ENCODE measurements at regions not wholly inside any gene's neighbourhood (a gene's known extent, or its start where the extent isn't known, plus 50 kb on each side); places are given as distances from the start of the nearest gene placed in this dataset.

- no peak for DNase-seq (ENCODE audit: low read depth in 2 of 2, low spot score in 1 of 2)
Measured at GRCh38 chr10:9860045-9860444, 1157.6 kb upstream of the CELF2 start.

- DNase-seq (ENCODE audit: low read depth in 2 of 2, low spot score in 1 of 2): no peak
Measured at GRCh38 chr10:9863559-9864121, 1154.0 kb upstream of the CELF2 start.

GRCh38 chr10:9868499-9868898 lies 1149.2 kb upstream of the CELF2 start:
- no peak for DNase-seq (ENCODE audit: low read depth in 2 of 2, low spot score in 1 of 2)

DNA sequence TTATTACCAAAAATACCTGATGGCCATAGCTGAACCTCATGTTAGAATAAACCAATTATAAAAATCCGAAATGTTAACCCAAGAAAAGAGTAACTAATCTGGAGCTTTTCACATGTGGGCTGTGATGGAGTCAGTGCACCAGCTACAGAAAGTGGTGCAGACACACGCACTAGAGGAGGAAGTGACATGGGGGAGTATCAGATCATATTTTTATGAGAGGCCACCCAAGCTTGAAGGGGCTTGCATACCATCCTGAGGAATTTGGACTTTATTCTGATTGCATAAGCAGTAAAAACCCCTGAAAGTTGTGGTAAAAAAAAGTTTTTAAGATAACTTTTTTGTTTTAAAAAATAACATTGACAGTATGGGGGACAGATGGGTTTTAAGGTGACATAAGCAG lies 1148.5 kb upstream of the CELF2 start:
- DNase-seq (ENCODE audit: low read depth in 2 of 2, low spot score in 1 of 2): no peak

- DNase-seq (ENCODE audit: low read depth in 2 of 2, low spot score in 1 of 2): no peak
Measured at GRCh38 chr10:9869606-9870176, 1148.0 kb upstream of the CELF2 start.

GRCh38 chr10:9875353-9875752 lies 1142.3 kb upstream of the CELF2 start:
- no peak for DNase-seq (ENCODE audit: low read depth in 2 of 2, low spot score in 1 of 2)

GRCh38 chr10:9877978-9878377 lies 1139.7 kb upstream of the CELF2 start:
- DNase-seq (ENCODE audit: low read depth in 2 of 2, low spot score in 1 of 2): no peak

- no peak for DNase-seq (ENCODE audit: low read depth in 2 of 2, low spot score in 1 of 2)
Measured at GRCh38 chr10:9878383-9878782, 1139.3 kb upstream of the CELF2 start.

GRCh38 chr10:9885761-9886160 lies 1131.9 kb upstream of the CELF2 start:
- DNase-seq (ENCODE audit: low read depth in 2 of 2, low spot score in 1 of 2): no peak

- DNase-seq (ENCODE audit: low read depth in 2 of 2, low spot score in 1 of 2): no peak
Measured at GRCh38 chr10:9886772-9887171, 1130.9 kb upstream of the CELF2 start.

DNA sequence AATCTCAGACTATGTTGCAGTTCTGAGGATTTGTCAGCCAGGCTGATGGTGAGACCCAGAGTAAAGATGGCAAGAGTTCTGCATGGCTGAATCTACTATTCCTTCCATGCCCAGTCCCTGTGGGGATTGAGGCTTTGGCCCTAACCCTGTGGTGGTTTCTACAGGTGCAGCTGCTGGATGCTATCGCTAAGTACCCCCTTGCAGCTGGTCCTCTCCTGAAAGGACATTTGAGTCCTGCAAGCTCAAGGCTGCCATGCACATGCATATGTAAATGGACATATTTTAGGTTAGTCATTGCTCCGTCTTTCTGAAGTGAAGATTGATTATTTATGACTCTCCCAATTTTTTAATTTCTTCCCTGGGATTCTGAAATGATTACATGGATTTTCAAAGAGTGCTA lies 1122.2 kb upstream of the CELF2 start:
- no peak for DNase-seq (ENCODE audit: low read depth in 2 of 2, low spot score in 1 of 2)

DNA sequence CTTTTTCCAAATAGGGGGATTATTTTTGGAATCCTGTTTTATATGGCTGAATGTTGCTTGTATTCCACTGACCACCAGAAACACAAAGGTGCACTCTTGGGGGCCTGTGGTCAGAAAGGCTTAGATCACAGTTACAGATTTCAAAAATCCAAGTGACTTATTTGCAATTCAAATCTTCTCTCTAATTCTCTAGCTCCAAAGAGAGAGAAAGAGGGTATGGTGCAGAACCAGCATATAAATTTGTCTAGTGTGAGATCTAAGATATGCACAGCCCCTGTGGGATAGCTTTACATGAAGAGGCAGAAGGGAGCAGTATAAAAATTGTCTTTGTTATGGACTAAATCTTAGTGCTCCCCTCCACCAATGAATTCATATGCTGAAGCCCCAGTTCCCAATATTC lies 1121.7 kb upstream of the CELF2 start:
- no peak for DNase-seq (ENCODE audit: low read depth in 2 of 2, low spot score in 1 of 2)

GRCh38 chr10:9898633-9899395 lies 1118.9 kb upstream of the CELF2 start:
- no peak for DNase-seq (ENCODE audit: low read depth in 2 of 2, low spot score in 1 of 2)

DNA sequence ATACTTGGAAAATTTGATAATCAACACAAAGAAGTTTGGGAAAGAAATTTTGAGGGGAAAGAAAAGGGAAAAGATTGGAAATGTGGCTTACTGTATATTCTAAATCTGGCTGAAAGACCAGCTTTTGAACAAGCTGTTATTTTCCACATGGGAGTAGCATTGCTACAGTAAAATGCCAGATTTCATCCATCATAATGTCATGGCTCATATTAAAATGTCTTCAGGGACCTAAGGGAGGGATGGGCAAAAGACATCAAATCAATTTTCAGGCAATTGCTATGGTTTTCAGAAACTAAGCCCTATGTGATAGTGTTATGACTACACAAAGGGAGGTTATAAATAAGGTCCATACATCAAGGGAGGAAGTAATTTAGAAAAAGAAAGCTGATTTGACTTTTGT lies 1116.9 kb upstream of the CELF2 start:
- DNase-seq (ENCODE audit: low read depth in 2 of 2, low spot score in 1 of 2): no peak

- no peak for DNase-seq (ENCODE audit: low read depth in 2 of 2, low spot score in 1 of 2)
Measured at GRCh38 chr10:9901971-9902370, 1115.7 kb upstream of the CELF2 start.

GRCh38 chr10:9910446-9910845 lies 1107.2 kb upstream of the CELF2 start:
- no peak for DNase-seq (ENCODE audit: low read depth in 2 of 2, low spot score in 1 of 2)

DNA sequence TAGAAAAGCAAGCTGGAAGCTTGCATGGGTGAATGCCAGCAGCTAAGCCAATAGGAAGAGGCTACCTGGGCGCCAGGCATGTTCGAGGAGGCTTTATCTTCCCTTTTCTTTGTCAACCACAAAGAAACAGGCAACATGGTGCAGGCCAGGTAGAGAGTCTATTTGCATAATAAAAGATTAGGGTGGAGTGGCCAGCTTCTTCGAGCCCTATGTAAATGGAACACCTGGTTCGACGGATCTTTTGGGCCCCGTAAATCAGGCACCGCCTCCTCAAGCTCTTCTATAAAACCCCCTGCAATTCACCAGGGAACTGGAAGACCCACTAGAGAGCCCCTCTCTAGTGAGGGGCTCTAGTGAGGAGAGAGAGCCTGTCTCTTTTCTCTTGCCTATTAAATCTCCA lies 1106.2 kb upstream of the CELF2 start:
- DNase-seq (ENCODE audit: low read depth in 2 of 2, low spot score in 1 of 2): no peak

- no peak for DNase-seq (ENCODE audit: low read depth in 2 of 2, low spot score in 1 of 2)
Measured at GRCh38 chr10:9913876-9914514, 1103.7 kb upstream of the CELF2 start.

- no peak for DNase-seq (ENCODE audit: low read depth in 2 of 2, low spot score in 1 of 2)
Measured at GRCh38 chr10:9921544-9921943, 1096.1 kb upstream of the CELF2 start.

DNA sequence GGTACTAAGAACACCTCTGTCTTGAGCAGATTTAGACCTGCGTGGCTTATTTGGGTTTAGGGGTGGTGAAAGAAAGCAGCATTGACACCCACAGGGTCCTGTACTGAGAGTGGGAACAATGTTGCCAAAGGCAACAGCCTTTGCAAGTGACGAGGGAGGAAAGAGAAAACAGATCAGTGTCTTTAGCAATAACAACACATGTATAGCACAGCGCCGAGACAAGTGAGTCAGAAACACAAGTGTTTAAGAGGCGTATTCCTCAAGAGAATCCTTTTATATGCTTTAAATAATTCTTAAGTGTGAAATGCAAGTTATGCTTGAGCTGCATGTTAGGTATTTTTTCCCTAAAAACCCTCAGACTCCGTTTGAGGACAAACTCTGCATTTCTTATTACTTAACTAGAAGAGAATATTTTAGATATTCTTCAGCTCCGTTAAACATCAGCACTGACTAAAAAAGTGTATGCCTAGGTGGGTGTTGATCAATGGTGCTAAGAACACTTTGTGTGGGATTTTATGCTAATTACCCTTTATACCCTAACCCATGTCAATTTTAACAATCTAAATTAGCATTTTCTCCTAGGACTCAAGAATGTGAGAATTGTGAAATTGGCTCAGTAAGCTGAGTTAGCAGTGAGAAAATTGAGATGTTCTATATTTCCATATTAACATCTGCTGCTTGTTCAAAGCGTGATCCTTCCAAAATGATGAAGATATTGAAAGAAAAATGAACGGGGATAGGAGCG lies 1095.4 kb upstream of the CELF2 start:
- no peak for DNase-seq (ENCODE audit: low read depth in 2 of 2, low spot score in 1 of 2)

GRCh38 chr10:9926003-9926402 lies 1091.7 kb upstream of the CELF2 start:
- no peak for DNase-seq (ENCODE audit: low read depth in 2 of 2, low spot score in 1 of 2)

- DNase-seq (ENCODE audit: low read depth in 2 of 2, low spot score in 1 of 2): no peak
Measured at GRCh38 chr10:9926881-9927280, 1090.8 kb upstream of the CELF2 start.
